ENCODE measurements at regions not wholly inside any gene's neighbourhood (a gene's known extent, or its start where the extent isn't known, plus 50 kb on each side); places are given as distances from the start of the nearest gene placed in this dataset.

GRCh38 chr3:23648326-23648995 is 157.3 kb upstream of the UBE2E1 start:
- DNase-seq: no peak
- Histone ChIP-seq H3K27me3 (no peaks in the 10 kb centered on the region), H3K4me1 (no peaks in the 10 kb centered on the region), H3K4me3 (no peak overlapping the region), H3K9ac (ENCODE audit: low read depth in 2 of 2, low read length in 2 of 2) (no peak overlapping the region), H3K27ac (no peak overlapping the region), H3K9me3 (no peaks in the 10 kb centered on the region), H3K36me3 (no peaks in the 10 kb centered on the region)
- no peak for TF ChIP-seq CTCF (IDR thresholded peaks at IDR 0.05)
- intact Hi-C loops (cut with DNase I): no loop called here

- H3K27ac ChIP-seq: no peak overlapping the region
- no peaks in the 10 kb centered on the region for H3K9me3 ChIP-seq
- peak; percentile 70 for DNase-seq
- H3K36me3 ChIP-seq: no peaks in the 10 kb centered on the region
- no peaks in the 10 kb centered on the region for H3K27me3 ChIP-seq
- H3K4me3 ChIP-seq: no peak overlapping the region
- intact Hi-C loops (cut with DNase I): no loop called here
- H3K9ac ChIP-seq (ENCODE audit: low read depth in 2 of 2, low read length in 2 of 2): no peak overlapping the region
- TF ChIP-seq CTCF (IDR thresholded peaks at IDR 0.05): no peak
- no peaks in the 10 kb centered on the region for H3K4me1 ChIP-seq
These were observed 156.8 kb upstream of the UBE2E1 start for GRCh38 chr3:23648996-23649395.

GRCh38 chr3:23649448-23649847 is 156.3 kb upstream of the UBE2E1 start:
- TF ChIP-seq CTCF (IDR thresholded peaks at IDR 0.05): no peak
- no peaks in the 10 kb centered on the region for H3K9me3 ChIP-seq
- H3K4me1 ChIP-seq: no peaks in the 10 kb centered on the region
- no peak for DNase-seq
- no peaks in the 10 kb centered on the region for H3K36me3 ChIP-seq
- no peaks in the 10 kb centered on the region for H3K27me3 ChIP-seq
- no peak overlapping the region for H3K4me3 ChIP-seq
- H3K9ac ChIP-seq (ENCODE audit: low read depth in 2 of 2, low read length in 2 of 2): no peak overlapping the region
- intact Hi-C loops (cut with DNase I): no loop called here
- H3K27ac ChIP-seq: no peak overlapping the region

- no peak overlapping the region for H3K4me3 ChIP-seq
- intact Hi-C loops (cut with DNase I): no loop called here
- no peak overlapping the region for H3K27ac ChIP-seq
- no peaks in the 10 kb centered on the region for H3K9me3 ChIP-seq
- no peaks in the 10 kb centered on the region for H3K27me3 ChIP-seq
- no peak overlapping the region for H3K9ac ChIP-seq (ENCODE audit: low read depth in 2 of 2, low read length in 2 of 2)
- no peak for TF ChIP-seq CTCF (IDR thresholded peaks at IDR 0.05)
- no peaks in the 10 kb centered on the region for H3K36me3 ChIP-seq
- DNase-seq: no peak
- H3K4me1 ChIP-seq: no peaks in the 10 kb centered on the region
These were observed 155.2 kb upstream of the UBE2E1 start for GRCh38 chr3:23650371-23651140.

GRCh38 chr3:23653647-23654525 is 151.9 kb upstream of the UBE2E1 start:
- H3K9me3 ChIP-seq: no peaks in the 10 kb centered on the region
- no peak overlapping the region for H3K4me3 ChIP-seq
- H3K4me1 ChIP-seq: no peaks in the 10 kb centered on the region
- H3K27me3 ChIP-seq: no peaks in the 10 kb centered on the region
- H3K36me3 ChIP-seq: no peaks in the 10 kb centered on the region
- no peak overlapping the region for H3K9ac ChIP-seq (ENCODE audit: low read depth in 2 of 2, low read length in 2 of 2)
- intact Hi-C loops (cut with DNase I): no loop called here
- H3K27ac ChIP-seq: no peak overlapping the region
- DNase-seq: no peak
- no peak for TF ChIP-seq CTCF (IDR thresholded peaks at IDR 0.05)
